Right kidney (tissue), 1 donor: ENCODE measurements at regions not wholly inside any gene's neighbourhood (a gene's known extent, or its start where the extent isn't known, plus 50 kb on each side); places are given as distances from the start of the nearest gene placed in this dataset.

ENCODE experiments used
- DNase-seq: peaks from one replicate; pipeline ENCODE4 v3.0.0-alpha.2; 2016

DNA sequence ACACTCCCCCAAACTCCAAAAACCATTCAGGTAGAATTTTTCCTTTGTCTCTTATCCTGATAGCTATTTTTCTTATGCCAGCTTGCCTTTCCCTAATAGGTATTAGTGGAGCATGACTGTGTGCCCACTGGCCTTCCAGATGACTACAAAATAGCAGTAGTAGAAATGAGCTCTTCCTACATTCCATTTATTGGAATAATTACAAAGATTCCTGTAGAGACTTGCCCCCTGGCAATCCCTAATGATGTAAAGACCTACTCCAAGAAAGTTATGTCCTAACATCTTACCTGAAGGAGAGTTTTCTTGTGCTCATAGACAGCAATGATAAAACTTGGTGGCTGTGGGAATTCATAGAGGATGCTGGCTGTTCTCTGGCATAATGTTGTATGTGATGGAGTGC is 501.8 kb downstream of the GATA3 start:
- DNase-seq = no peak

GRCh38 chr10:8563478-8563877 is 509.0 kb downstream of the GATA3 start:
- no peak for DNase-seq

DNA sequence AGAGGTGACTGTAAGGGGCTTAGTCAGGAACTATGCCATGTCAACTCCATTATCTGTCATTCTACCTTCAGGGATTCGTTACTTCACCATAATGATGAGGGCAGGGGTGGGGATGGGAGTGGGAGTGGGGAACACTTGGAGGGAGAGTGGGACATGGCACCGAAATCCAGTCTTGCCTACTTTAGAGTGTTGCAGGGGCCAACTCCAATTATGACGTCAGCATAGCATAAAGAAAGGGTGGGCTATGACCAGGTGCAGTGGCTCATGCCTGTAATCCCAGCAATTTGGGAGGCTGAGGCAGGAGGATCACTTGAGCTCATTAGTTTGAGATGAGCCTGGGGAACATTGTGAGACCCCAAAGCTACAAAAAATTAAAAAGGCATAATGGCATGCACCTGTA is 512.2 kb downstream of the GATA3 start:
- DNase-seq = no peak

DNA sequence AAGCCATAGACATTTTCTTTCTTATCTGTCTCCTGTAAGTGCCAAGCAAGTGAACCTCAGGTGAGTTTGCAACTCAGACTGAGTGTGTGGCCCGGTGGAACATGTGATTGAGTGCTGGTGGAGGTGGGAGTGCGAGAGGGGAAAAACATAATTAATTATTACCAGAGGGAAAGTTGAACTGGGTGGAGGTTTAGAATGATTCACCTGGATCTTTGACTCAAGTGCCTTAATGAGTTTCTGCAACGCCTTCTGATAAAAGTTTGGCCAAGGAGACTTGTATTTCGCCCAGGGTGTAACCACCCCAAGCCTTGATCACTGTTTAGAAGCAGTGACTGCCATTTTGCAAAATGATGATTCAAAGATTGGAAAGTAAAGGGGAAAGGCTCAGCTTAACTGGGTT is 513.9 kb downstream of the GATA3 start:
- DNase-seq = no peak

- no peak for DNase-seq
Observed at GRCh38 chr10:8575620-8576019, 521.1 kb downstream of the GATA3 start.

GRCh38 chr10:8576281-8576680 is 521.8 kb downstream of the GATA3 start:
- DNase-seq = no peak

GRCh38 chr10:8576911-8577310 is 522.4 kb downstream of the GATA3 start:
- no peak for DNase-seq

- DNase-seq = no peak
Observed at GRCh38 chr10:8577686-8578085, 523.2 kb downstream of the GATA3 start.

DNA sequence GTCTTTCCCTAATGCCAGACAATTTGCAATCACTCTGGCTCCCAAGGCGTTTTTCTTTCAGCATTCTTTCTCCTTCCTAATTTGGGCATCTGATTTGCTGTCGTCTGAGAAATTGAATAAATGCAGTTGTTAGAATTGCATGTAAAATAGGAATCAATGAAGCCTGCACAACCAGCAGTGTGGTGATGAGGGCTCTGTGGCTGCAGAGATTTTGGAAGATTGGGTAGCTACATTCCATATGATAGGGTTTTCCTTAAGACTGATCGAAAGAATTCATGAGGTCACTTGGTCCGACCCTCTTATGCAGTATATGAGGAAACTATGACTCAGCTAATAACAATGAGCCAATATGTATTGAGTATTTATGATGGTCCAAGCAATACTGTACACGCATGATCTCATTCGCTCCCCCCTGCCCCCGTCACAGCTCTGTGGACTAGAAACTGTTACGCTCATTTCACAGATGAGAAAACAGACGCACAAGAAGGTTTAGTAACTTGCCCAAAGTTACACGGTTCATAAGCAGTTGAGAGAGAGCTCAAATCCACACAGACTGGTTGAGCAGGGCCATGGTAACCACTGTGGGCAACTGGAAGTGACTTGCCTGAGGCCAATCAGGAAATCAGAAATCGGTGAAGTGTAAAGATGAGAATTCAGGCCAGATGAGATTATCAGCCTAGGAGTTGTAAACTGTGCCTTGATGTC is 527.2 kb downstream of the GATA3 start:
- DNase-seq = peak; percentile 26

GRCh38 chr10:8583096-8583495 is 528.6 kb downstream of the GATA3 start:
- DNase-seq = no peak

- DNase-seq = no peak
Observed at GRCh38 chr10:8584666-8585065, 530.2 kb downstream of the GATA3 start.

DNA sequence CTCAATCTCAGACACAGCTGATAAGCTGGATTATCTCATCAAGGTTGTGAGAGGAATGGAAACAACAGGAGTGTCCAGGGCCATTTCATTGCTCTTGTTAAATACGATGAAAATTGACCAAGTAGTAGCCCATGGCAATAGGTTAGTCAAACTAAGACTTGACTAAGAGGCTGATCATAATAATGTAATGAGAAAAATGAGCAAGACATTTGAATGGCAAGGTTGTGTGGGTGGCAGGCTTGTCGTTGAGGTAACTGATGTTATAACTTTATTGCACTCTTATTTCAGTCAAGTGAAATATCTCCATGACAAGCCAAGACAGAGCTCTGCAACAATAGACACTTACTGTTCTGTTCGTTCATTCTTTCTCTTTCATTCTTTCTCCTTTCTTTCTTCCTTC is 532.0 kb downstream of the GATA3 start:
- DNase-seq = no peak

DNA sequence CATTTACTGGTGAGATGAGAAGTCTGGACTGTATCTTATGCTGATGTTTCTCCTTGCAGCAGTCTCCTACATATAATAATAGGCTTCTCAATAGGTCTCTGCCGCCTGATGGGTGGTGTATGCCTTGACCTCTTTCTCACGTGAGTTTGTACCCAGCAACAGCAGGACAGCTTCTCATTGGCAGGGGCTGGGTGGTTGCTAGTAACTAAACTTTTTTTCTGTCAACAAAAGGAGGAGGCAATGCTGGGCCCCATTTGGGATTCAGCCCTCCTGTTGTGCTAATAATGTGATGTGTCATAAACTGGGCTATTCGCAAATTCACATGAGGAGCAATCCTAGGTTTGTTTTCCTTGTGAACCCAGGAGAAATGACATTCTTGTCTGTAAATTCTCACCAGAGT is 533.6 kb downstream of the GATA3 start:
- no peak for DNase-seq

DNA sequence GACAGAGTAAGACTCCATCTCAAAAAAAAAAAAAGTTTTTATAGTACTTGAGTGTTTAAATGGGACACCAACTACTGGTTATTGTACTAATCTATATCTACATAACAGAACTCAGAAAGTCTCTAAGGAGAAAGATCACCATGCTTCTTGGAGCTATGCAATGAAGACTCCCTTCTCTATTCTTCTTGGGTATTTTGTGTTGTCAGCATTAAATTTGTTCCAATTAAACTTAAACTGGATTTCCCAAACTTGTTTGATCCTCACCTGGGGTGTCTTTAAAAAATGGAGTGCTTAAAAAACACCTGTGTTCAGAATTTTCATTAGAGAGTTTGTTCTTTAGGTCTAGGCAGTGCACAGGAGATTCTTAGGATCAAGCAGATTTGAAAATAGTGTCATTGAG is 536.0 kb downstream of the GATA3 start:
- no peak for DNase-seq

- DNase-seq = no peak
Observed at GRCh38 chr10:8591640-8592039, 537.2 kb downstream of the GATA3 start.

DNA sequence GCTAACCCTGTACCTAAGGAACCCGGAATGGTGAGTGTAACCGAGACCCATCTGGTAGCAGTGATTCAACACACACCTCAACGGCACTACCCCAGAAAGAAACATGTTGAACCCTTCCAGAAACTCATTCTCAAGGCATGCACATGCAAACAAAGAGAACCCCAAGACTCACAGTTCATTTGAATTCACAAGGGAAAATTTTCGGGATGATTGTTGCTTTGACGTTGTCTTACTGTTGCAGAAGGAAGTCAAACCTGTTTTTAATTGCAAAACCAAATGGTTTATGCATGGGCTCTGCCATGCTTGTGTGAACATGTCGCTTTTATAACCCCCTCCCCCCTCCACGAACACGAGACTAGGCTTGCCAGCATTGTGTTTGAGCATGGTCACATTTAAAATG is 539.7 kb downstream of the GATA3 start:
- DNase-seq = no peak

DNA sequence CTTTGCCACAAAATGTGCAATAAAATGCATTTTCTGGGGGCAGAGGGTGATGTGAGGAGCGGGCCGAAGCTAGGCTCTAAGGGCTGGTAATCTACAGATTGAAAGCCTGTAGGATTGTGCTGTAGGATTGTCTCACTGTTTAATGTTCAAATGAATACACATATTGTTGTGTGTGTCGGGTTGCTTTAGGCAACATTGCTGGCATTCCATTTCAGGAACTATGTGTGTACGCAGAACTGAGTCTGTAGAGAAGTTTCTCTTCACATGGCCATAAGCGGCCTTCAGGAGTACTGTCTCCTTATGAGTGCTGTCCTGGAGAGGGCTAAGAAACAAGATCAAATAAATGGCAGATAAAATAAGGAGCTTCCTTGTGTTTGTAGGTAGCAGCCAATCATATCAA is 540.2 kb downstream of the GATA3 start:
- DNase-seq = no peak

- no peak for DNase-seq
Observed at GRCh38 chr10:8595140-8595539, 540.7 kb downstream of the GATA3 start.

DNA sequence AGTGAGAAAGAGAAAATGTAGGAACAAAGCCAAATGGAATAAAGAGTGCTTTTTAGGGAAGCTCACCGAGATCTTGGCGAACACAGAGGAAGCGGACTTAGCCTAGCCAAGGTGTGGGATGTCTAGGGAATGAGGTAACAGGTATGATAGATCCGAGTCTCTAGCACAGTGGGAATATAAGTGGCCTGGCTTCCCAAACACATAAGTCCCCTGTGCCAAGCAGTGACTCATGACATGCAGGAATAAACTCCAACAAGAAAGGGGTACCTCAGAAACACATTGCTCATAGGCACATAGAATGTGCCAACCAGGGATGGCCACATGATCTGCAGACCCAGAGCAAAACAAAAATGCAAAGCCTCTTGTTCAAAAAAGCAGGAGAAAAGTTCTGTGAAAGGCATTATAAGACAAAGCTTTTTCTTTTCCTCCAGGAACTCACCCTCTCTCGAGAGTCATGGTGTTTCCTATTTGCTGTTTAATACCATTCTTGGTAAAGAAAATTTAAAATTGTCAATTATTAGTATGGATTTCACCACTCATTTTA is 542.5 kb downstream of the GATA3 start:
- no peak for DNase-seq

GRCh38 chr10:8600192-8600591 is 545.7 kb downstream of the GATA3 start:
- DNase-seq = no peak

DNA sequence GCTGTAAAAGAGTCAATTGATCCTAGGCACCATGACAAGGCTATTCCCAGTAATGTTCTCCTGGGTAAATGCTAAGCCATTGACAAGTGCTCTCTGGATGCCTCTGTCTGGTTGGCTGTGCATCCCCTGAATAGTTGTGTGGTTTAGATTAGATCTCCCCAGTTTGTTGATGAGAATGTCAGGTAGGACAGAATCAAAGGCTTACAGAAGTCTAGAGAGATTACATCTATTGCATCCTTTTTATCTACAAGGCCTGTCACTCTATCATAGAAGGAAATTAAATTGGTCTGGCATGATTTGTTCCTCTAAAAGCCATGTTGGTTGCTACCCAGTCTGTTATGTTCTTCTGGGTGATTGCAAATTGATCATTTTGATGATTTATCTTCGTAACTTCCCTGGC is 548.3 kb downstream of the GATA3 start:
- DNase-seq = no peak

DNA sequence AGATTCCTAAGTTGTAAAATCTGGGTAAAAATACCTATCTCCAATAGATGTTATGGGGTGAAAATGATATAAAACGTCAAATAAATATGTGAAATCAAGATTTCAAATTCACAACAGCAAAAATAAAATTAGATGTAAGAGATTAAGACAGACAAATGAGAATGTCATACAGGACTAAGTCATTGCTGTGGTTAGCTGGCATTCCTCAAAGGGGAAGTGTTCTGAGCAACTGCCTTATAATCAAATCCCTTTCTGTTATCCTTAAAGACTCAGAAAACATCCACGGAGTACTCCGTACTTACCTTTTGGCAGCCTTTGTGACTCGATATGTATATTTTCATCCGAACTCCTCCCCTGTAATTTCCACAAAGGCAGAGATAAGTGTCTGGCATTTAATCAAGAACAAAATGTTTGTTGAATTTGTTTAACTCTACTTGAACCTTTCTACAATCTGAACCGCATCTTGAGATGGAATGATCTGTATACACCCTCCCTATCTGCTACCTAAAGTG is 559.6 kb downstream of the GATA3 start:
- DNase-seq = no peak

GRCh38 chr10:8615118-8615517 is 560.6 kb downstream of the GATA3 start:
- DNase-seq = no peak

- DNase-seq = no peak
Observed at GRCh38 chr10:8616166-8616565, 561.7 kb downstream of the GATA3 start.

DNA sequence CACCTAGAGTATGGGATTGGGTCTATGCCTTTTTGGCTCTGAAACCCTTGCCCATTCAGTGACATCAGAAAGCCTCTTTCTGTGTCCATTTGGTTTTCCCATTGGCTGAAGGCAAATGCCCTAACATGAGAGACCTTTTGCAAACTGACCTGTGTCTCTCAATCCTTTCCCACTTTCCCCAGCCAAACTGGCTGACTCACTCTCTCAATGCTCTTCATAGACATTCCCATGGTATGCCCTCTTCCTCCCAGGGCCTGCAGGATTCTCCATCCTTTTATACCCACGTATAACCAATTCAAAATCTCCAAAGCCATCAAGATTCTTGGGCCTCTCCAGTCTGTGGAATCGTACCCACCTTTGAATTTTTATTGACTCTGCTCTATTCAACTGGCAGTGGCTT is 563.3 kb downstream of the GATA3 start:
- no peak for DNase-seq
